Uterus (tissue), 3 donors: ENCODE measurements at regions not wholly inside any gene's neighbourhood (a gene's known extent, or its start where the extent isn't known, plus 50 kb on each side); places are given as distances from the start of the nearest gene placed in this dataset.
A peak's percentile ranks its signal among the peaks of the same experiment; 100 is the strongest.

Experiments used
- DNase-seq, 2 donors: peaks; one replicate each; pipeline ENCODE4 v3.0.0-alpha.2; 2019 to 2020
- H3K27ac ChIP-seq, 2 donors: fragments of 200-600 bp; sonication (generic); 1 replicate in 1 of 2; 2 replicates in 1 of 2; pipeline ENCODE4 v1.5.1; 2016 to 2018
- H3K27me3 ChIP-seq, 2 donors: fragments of 200-600 bp; sonication (generic); one replicate each; pipeline ENCODE4 v1.5.1; 2018 to 2019; ENCODE audit warnings: control low read depth in 1 of 2
- H3K36me3 ChIP-seq, 2 donors: fragments of 200-600 bp; sonication (generic); one replicate each; pipeline ENCODE4 v1.5.1; 2019; ENCODE audit warnings: control low read depth in 1 of 2
- H3K4me1 ChIP-seq, 2 donors: fragments of 200-600 bp; sonication (generic); one replicate each; pipeline ENCODE4 v1.5.1; 2018 to 2019; ENCODE audit warnings: control low read depth in 1 of 2
- H3K4me3 ChIP-seq, 2 donors: fragments of 200-600 bp; sonication (generic); 1 replicate in 1 of 2; 2 replicates in 1 of 2; pipeline ENCODE4 v1.5.1; 2018 to 2019; ENCODE audit warnings: mild to moderate bottlenecking in 1 of 2
- H3K9me3 ChIP-seq, 2 donors: fragments of 200-600 bp; sonication (generic); one replicate each; pipeline ENCODE4 v1.5.1; 2019; ENCODE audit warnings: control low read depth in 1 of 2
- CTCF ChIP-seq, 4 experiments: fragments of 200-600 bp in 2 of 4; fragments of 450-650 bp in 2 of 4; sonication (generic) in 2 of 4; IDR thresholded peaks; one replicate each; pipeline ENCODE4 v1.5.1; 2016 to 2019; ENCODE audit warnings: antibody characterized with exemption in 4 of 4, mild to moderate bottlenecking in 2 of 4, moderate library complexity in 1 of 4
- POLR2A ChIP-seq, 2 donors: fragments of 450-650 bp; IDR thresholded peaks; one replicate each; pipeline ENCODE4 v1.6.1; 2016; ENCODE audit warnings: antibody characterized with exemption in 2 of 2, mild to moderate bottlenecking in 1 of 2, moderate library complexity in 1 of 2
- intact Hi-C: fragments of 100-400 bp; cut with DNase I; formaldehyde crosslinking; loops from one replicate; pipeline ENCODE4 v1.15.1; 2023; ENCODE audit warnings: low total_unique reads
- donor health status: DM: yes; HTN: yes; CAD: no.

- Histone ChIP-seq H3K36me3 (no peaks in the 10 kb centered on the region), H3K27me3 (no peaks in the 10 kb centered on the region), H3K9me3 (no peaks in the 10 kb centered on the region), H3K4me3 (no peak overlapping the region), H3K27ac (no peak overlapping the region), H3K4me1 (no peaks in the 10 kb centered on the region)
- intact Hi-C loops: no loop called here
- TF ChIP-seq CTCF (IDR thresholded peaks at IDR 0.05) (no peak), POLR2A (IDR thresholded peaks at IDR 0.05) (no peak)
- no peak for DNase-seq
Observed at GRCh38 chr9:109865521-109865920, 85.5 kb downstream of the PALM2AKAP2 start.

- H3K27ac ChIP-seq: peak overlapping the region in 1 of 2 donors; percentile 15
- no peaks in the 10 kb centered on the region for H3K4me1 ChIP-seq
- TF ChIP-seq POLR2A (IDR thresholded peaks at IDR 0.05) (no peak), CTCF (IDR thresholded peaks at IDR 0.05) (no peak)
- no peak for DNase-seq
- intact Hi-C loops: no loop called here
- no peaks in the 10 kb centered on the region for H3K36me3 ChIP-seq
- no peaks in the 10 kb centered on the region for H3K9me3 ChIP-seq
- H3K27me3 ChIP-seq: no peaks in the 10 kb centered on the region
- H3K4me3 ChIP-seq: no peak overlapping the region
Observed at GRCh38 chr9:109868207-109868606, 88.2 kb downstream of the PALM2AKAP2 start.

- no peak overlapping the region for H3K27ac ChIP-seq
- H3K27me3 ChIP-seq: no peaks in the 10 kb centered on the region
- H3K9me3 ChIP-seq: no peaks in the 10 kb centered on the region
- no peak overlapping the region for H3K4me3 ChIP-seq
- no peaks in the 10 kb centered on the region for H3K4me1 ChIP-seq
- intact Hi-C loops: no loop called here
- TF ChIP-seq CTCF (IDR thresholded peaks at IDR 0.05) (no peak), POLR2A (IDR thresholded peaks at IDR 0.05) (no peak)
- no peaks in the 10 kb centered on the region for H3K36me3 ChIP-seq
- DNase-seq: no peak
Observed at GRCh38 chr9:109868722-109869121, 88.7 kb downstream of the PALM2AKAP2 start.

- DNase-seq: no peak
- intact Hi-C loops: no loop called here
- Histone ChIP-seq H3K27me3 (no peaks in the 10 kb centered on the region), H3K36me3 (no peaks in the 10 kb centered on the region), H3K4me1 (no peaks in the 10 kb centered on the region), H3K4me3 (no peak overlapping the region), H3K9me3 (no peaks in the 10 kb centered on the region), H3K27ac (no peak overlapping the region)
- TF ChIP-seq POLR2A (IDR thresholded peaks at IDR 0.05) (no peak), CTCF (IDR thresholded peaks at IDR 0.05) (no peak)
Observed at GRCh38 chr9:109870365-109870764, 90.4 kb downstream of the PALM2AKAP2 start.

GRCh38 chr9:109872901-109873300, 92.9 kb downstream of the PALM2AKAP2 start:
- no peak overlapping the region for H3K4me3 ChIP-seq
- H3K4me1 ChIP-seq: peaks cover 0 to 2% of the 10 kb centered on the region in 2 donors
- H3K9me3 ChIP-seq: no peaks in the 10 kb centered on the region
- H3K27me3 ChIP-seq: no peaks in the 10 kb centered on the region
- H3K27ac ChIP-seq: no peak overlapping the region
- TF ChIP-seq POLR2A (IDR thresholded peaks at IDR 0.05): no peak
- TF ChIP-seq CTCF (IDR thresholded peaks at IDR 0.05): no peak
- intact Hi-C loops: no loop called here
- no peaks in the 10 kb centered on the region for H3K36me3 ChIP-seq
- DNase-seq: no peak
